Stimulated activated naive CD4-positive, alpha-beta T cell (primary cell): ENCODE measurements at regions not wholly inside any gene's neighbourhood (a gene's known extent, or its start where the extent isn't known, plus 50 kb on each side); places are given as distances from the start of the nearest gene placed in this dataset.

ENCODE experiments used
- DNase-seq, 6 experiments: peaks; one replicate each; lab custom pipeline; 2025; lab: John Stamatoyannopoulos, UW

DNA sequence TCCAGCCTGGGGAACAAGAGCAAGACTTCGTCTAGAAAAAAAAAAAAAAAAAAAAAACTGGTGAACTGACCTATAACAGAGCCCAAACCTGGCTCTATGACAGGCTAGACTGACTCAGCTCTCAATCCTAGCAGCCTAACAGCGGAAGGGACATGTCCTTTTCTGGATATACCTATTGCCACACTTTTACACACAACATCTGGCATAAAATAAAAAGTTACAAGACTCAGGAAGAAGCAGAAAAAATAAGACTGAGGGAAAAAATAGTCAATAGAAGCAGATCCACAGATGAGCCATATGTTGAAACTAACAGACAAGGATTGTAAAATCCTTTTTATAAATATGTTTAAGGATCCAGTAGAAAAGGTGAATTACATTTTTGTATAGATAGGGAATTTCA is 57.5 kb upstream of the IPO9 start:
- DNase-seq = no peak

DNA sequence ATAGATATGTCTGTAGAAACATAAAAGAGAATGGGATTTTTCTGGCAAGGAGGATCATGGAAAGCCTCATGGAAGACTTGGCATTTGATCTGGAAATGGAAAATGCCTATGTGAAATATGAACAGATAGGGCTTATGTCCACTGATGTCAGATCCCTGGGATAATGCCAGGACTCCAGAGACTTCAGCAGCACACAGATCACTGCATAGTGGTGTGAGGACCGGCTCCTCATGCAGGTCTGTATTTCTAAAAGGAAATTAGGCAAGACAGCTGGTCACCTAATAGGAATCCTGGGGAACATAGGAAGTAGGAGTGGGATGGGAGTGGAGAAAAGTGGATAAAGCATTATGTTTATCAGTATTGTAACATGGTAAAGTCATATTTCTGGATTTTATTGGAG is 56.8 kb upstream of the IPO9 start:
- DNase-seq = no peak

DNA sequence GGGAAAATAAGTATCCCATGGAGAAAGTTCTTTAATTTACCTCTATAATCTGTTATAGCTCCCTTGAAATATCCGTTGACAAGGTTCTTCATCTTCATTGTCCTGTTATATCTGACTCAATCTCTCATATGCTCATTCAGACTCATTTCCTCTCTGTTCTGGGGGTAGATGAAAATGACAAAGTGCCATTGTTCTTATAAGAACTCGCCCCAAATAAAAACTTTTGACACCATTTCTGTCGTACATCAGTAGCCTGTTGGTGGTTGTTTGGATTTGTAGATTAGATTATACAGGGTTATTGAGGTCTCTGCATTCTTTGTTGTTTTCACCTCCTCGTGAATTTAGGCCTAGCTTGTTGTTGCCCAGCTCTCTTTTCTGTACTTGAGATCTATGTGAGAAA is 55.2 kb upstream of the IPO9 start:
- DNase-seq = no peak

DNA sequence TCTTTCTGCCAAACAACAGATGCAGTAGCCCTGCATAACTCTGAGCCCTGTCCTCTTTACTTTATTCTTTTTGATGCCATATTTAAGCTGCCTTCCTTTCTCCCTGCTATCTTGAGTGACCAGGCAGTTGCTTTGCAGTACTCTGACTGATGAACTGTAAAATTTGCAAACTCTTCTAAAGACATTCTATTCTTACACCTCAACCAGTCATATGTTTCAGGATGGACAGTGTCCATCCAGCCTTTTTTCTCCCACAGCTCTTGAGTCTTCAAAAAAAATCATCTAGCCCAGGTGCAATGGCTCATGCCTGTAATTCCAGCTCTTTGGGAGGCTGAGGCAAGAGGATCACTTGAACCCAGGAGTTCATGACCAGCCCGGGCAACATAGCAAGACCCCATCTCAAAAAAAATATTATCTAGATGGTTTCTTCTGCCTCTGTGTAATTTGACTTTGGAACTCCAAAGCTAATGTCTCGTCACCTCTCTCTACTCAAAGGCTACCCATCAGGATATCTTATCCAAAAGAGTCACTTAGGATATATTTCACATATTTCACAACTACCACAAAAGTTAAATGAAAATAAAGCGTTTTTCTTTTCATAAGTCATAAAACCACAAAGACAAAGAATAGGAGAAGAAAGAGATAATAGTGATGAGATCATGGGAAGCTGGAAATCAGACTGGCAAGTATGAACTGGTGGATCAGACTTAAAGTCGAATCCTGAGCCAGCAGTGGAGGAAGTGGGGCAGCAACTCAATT is 54.6 kb upstream of the IPO9 start:
- no peak for DNase-seq

DNA sequence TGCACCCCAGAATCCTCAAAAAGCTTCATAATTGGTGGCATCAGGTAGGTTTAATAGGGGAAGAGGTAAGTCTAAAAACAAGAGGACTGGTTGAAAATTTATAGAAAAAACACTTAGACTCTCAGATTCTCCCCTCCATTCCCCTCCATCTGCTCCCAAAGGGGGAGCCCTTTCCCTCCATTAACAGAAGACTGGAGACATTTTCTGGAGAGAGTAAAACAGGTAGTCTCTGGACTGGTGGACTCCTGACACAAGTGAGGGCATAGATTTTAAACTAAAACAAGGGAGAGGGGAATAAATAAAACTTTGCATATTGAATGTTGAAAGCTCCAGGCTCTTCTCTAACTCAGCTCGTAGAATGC is 54.0 kb upstream of the IPO9 start:
- DNase-seq = no peak

DNA sequence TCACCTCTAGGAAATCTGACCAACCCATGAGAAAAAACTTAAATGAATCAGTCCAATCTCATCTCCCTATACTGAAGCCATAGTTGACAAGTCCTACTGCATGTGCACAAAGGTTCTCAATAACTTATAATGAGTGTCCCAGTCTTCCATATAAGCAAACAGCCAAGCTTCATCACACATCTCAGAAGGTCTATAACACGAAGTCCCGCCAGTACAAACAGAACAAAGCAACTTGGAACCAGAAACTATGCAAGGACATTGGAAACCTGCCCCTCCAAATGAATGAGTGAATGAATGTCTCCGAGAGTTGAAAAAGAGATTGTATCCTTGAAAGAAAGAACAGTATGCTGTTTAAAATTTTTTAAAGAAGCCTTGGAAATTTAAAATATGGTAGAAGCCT is 53.6 kb upstream of the IPO9 start:
- DNase-seq = no peak

DNA sequence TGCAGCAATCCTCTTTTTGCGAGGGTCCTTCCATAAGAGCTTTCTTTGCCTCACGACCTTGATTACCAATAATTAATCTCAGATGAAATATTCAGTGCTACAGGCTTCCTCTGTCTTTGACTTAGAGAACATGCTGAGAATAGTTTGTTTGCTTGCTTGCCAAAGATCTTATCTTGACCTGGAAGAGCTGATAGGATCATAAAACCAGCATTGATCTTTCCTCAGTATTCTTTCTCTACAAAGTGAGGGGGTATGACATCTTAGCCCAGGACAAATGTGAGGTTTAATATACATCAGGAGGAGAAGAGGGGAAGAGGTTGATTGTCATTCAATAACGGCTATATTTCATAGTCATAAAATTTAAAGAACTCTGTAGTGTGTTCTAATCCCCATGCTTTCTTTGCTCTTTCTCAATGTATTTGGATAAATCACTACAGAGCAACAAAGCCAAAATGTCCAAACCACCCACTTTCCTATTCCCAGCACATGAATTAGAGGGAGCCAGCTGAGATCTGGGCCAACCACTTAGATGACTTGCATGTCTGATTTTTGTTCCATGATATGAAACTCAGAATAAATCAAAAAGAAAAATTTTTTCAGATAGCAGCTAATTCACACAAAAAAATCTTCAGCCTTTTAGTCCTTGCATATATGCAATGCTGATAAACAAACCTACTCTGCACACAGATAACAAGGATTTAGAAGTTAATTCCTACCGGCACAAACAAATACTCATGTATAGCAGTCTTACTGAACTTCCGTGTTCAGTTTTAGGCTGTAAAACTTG is 50.5 kb upstream of the IPO9 start:
- no peak for DNase-seq
